GM13977 (cell line): ENCODE measurements at regions not wholly inside any gene's neighbourhood (a gene's known extent, or its start where the extent isn't known, plus 50 kb on each side); places are given as distances from the start of the nearest gene placed in this dataset.

ENCODE experiments used
- DNase-seq: peaks from one replicate; pipeline ENCODE4 v3.0.0; 2012; ENCODE audit warnings: low spot score
- in situ Hi-C: fragments of 300-500 bp; cut with MboI; formaldehyde crosslinking; loops from one replicate; pipeline ENCODE4 v1.12.0; 2022; ENCODE audit warnings: low sequenced_read_pairs, low pct_unique_long_range_greater_than_20kb, mixed read lengths, inconsistent platforms; ENCODE audit not compliant: unreplicated experiment
- TF ChIP-seq, protein P1 (sequence below): IDR thresholded peaks from 2 replicates; pipeline ENCODE4 v1.5.1; 2012; ENCODE audit warnings: mild to moderate bottlenecking, control low read depth; ENCODE audit not compliant: insufficient read depth; ENCODE audit errors: extremely low read depth, missing control alignments

DNA sequence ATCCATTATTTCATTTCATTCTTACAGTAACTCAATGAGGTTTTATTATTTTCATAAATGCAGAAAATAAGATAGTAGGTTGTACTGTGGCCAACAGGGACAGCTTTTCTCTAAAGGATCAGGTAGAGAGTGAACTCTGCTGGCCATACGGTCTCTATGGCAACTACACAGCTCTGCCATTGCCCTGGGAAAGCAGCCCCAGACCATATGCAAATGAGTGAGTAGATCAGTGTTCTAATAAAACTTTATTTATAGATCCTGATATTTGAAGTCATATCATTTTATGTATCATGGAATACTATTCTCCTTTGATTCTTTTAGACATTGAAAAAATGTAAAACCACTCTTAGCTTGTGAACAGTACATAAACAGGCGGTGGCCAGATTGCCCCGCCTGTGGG, 192.5 kb upstream of the RREB1 start:
- TF ChIP-seq, protein P1, sequence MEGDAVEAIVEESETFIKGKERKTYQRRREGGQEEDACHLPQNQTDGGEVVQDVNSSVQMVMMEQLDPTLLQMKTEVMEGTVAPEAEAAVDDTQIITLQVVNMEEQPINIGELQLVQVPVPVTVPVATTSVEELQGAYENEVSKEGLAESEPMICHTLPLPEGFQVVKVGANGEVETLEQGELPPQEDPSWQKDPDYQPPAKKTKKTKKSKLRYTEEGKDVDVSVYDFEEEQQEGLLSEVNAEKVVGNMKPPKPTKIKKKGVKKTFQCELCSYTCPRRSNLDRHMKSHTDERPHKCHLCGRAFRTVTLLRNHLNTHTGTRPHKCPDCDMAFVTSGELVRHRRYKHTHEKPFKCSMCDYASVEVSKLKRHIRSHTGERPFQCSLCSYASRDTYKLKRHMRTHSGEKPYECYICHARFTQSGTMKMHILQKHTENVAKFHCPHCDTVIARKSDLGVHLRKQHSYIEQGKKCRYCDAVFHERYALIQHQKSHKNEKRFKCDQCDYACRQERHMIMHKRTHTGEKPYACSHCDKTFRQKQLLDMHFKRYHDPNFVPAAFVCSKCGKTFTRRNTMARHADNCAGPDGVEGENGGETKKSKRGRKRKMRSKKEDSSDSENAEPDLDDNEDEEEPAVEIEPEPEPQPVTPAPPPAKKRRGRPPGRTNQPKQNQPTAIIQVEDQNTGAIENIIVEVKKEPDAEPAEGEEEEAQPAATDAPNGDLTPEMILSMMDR = no peak
- no peak for DNase-seq
- in situ Hi-C loops = no loop called here

DNA sequence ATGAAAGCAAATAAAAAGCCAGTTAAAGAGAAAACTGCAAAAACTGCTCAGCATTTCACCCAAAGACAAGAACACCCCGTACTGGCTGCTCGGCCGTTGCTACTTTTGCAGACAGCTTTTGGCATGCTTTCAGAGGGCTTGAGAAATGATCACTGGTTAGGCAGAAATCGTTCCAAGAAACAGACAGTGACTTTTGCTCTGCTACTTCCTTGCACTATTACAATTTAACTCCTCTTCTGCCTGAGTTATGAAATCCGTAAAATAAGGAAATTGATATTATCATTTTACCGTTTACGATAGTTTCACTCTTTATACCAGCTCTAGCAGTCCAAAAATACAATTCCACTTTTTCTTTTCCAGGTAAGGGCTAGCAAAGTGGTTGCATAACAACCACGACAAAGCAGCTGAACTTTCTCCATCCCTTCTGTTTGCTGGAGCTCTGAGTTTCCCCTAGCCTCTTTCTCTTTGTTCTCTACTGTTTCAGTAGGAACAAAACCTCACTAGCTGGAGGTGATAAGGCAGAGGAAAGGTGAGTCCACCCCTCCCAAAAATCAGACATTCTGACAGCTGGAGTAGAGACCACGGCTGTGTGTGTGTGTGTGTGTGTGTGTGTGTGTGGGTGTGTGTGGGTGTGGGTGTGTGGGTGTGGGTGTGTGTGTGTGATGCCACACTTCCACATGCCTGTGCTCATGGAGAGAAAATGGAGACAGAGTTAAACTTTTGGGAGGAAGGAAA, 191.8 kb upstream of the RREB1 start:
- DNase-seq = no peak
- TF ChIP-seq, protein P1 = no peak
- in situ Hi-C loops = no loop called here

DNA sequence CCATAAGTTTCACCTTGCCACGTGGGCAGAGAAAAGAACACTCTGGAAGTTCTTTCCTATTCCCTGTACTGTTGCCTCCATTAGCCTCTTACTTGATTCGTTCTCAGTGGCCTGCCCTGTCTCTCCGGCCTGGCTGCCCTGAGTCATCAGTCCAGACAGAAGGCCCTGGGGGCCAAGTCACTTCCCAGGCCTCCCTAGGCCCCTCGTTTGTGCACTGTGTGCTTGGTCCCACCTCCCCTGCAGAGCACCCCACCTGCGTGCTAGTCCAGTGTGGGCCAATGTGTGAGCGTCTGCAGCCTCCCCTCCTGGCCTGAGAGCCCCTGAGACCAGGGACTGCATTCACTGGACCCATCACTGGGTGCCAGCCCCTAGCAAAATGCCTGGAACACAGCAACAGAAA, 191.2 kb upstream of the RREB1 start:
- in situ Hi-C loops = no loop called here
- TF ChIP-seq, protein P1 = no peak
- no peak for DNase-seq

DNA sequence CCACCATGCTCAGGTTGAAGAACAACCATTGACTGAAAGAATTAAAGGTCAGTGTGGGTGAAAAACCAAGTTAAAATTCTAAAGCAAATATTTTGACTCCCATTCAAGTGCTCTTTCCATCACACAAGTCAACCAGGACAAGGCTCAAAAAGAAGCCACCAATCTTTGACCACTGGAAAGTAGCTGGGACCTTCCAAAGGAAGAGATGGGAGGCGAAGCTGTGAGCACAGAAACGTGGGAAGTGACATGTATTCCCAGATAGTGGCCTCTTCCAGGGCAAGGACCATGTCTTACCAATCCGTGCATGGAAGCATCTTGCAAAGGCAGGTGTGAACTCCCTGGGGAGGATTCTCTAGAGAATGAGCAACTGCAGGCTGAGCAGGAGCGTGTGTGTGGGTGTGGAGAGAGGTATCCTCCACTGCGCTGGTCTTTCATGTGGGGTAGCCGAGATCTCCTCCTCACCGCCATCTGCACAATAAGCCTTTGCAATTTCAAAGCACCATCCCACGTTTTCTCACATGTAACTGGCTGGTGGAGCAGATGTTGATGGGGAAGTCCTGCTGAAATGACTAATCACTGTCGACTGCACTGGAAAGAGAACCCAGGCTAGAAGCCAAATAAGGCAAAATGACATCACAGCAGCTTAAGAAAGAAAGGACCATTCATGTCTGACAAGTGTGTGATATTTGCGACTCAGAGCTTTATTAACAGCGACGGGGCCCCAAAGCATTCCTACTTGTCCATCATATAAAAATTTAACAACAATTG, 189.4 kb upstream of the RREB1 start:
- TF ChIP-seq, protein P1 = no peak
- in situ Hi-C loops = no loop called here
- DNase-seq = peak; percentile 82

DNA sequence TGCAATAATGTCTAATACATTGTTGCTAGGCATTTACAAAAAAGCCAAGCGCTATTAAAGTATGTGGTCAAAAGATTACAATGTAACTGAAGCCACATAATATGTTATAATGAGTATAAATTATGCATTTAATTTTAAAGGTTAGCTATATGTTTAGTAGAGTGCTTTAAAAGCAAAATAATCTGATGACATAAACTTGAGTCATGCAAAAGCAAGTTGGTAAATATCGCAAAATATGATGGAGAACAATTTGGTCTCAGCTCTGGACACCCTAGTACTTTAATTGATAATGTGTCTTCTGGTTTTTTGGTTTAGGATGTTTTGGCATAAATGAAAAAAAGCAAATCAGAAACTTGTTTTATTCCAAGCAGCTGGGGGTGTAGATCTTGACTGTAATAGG, 188.6 kb upstream of the RREB1 start:
- TF ChIP-seq, protein P1 = no peak
- no peak for DNase-seq
- in situ Hi-C loops = no loop called here

DNA sequence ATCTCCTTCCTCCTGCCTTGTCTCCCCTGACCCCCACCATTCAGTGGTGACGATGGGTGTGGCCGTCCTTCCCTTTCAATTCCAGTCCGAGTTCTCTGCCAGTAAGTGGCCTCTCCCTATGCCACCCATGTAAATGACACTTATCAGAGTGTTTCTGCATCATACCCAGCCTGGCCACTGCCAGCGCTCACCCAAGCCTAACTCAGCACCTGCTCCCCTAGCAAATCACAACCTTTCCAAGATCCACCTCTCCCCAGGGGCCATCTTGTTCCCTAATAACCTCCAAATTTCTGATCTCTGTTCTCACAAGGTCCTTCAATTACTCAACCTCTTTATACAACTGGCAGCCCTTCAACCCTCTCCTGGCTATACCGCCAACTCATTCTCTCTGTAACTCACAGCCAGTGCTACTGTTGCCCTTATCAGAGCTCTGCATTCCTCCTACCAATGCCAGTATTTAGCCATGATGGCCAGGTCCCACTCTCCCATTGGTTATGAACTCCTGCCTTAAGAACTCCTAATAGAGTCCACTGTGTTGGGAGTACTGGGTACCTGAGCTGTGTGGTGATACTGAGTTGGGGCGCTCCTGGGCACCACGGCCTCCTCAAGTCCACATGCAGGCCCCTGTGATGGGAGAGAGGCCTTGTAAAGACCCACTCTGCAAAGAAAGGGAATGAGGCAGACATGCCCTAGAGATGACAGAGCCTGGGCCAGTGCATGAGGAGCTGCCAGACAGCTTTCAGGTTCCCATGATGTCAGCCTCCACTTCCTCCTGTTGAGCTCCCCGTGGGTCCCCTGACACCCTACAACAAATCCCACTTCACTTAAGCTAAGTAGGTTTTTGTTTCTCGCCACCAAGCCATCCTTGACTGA, 187.4 kb upstream of the RREB1 start:
- no peak for DNase-seq
- in situ Hi-C loops = no loop called here
- TF ChIP-seq, protein P1 = no peak
